Peyer's patch (tissue), 4 donors: ENCODE measurements at regions not wholly inside any gene's neighbourhood (a gene's known extent, or its start where the extent isn't known, plus 50 kb on each side); places are given as distances from the start of the nearest gene placed in this dataset.

Source experiments
- DNase-seq, 3 donors: peaks; one replicate each; pipeline ENCODE4 v3.0.0-alpha.2; 2017 to 2019
- H3K27ac ChIP-seq, 4 donors: fragments of 200-600 bp; sonication (generic); one replicate each; pipeline ENCODE4 v1.5.1; 2016 to 2019
- H3K27me3 ChIP-seq, 2 donors: fragments of 200-600 bp; sonication (generic); one replicate each; pipeline ENCODE4 v1.5.1; 2019
- H3K36me3 ChIP-seq, 3 donors: fragments of 200-600 bp; sonication (generic); one replicate each; pipeline ENCODE4 v1.5.1; 2016 to 2019
- H3K4me1 ChIP-seq, 4 donors: fragments of 200-600 bp; sonication (generic); one replicate each; pipeline ENCODE4 v1.5.1; 2016 to 2019
- H3K4me3 ChIP-seq, 4 donors: fragments of 200-600 bp; sonication (generic); 1 replicate in 3 of 4; 2 replicates in 1 of 4; pipeline ENCODE4 v1.5.1; 2016 to 2019; ENCODE audit warnings: mild to moderate bottlenecking in 1 of 4
- H3K9me3 ChIP-seq, 4 donors: fragments of 200-600 bp; sonication (generic); one replicate each; pipeline ENCODE4 v1.5.1; 2016 to 2019; ENCODE audit warnings: mild to moderate bottlenecking in 1 of 4
- POLR2A ChIP-seq, 2 donors: fragments of 450-650 bp; IDR thresholded peaks; one replicate each; pipeline ENCODE4 v1.5.1; 2017; ENCODE audit warnings: antibody characterized with exemption in 2 of 2, mild to moderate bottlenecking in 2 of 2, moderate library complexity in 2 of 2
- TF ChIP-seq, protein P1 (sequence below), 6 experiments: fragments of 450-650 bp in 4 of 6; fragments of 200-600 bp in 2 of 6; sonication (generic) in 1 of 6; IDR thresholded peaks; one replicate each; pipeline ENCODE4 v1.5.1; 2017 to 2019; ENCODE audit warnings: antibody characterized with exemption in 6 of 6, mild to moderate bottlenecking in 3 of 6, moderate library complexity in 1 of 6

GRCh38 chr12:70070494-70071007 lies 172.7 kb upstream of the CNOT2 start:
- no peaks in the 10 kb centered on the region for H3K9me3 ChIP-seq
- DNase-seq: no peak
- no peak for TF ChIP-seq POLR2A (IDR thresholded peaks at IDR 0.05)
- TF ChIP-seq, protein P1, sequence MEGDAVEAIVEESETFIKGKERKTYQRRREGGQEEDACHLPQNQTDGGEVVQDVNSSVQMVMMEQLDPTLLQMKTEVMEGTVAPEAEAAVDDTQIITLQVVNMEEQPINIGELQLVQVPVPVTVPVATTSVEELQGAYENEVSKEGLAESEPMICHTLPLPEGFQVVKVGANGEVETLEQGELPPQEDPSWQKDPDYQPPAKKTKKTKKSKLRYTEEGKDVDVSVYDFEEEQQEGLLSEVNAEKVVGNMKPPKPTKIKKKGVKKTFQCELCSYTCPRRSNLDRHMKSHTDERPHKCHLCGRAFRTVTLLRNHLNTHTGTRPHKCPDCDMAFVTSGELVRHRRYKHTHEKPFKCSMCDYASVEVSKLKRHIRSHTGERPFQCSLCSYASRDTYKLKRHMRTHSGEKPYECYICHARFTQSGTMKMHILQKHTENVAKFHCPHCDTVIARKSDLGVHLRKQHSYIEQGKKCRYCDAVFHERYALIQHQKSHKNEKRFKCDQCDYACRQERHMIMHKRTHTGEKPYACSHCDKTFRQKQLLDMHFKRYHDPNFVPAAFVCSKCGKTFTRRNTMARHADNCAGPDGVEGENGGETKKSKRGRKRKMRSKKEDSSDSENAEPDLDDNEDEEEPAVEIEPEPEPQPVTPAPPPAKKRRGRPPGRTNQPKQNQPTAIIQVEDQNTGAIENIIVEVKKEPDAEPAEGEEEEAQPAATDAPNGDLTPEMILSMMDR (IDR thresholded peaks at IDR 0.05): no peak

DNA sequence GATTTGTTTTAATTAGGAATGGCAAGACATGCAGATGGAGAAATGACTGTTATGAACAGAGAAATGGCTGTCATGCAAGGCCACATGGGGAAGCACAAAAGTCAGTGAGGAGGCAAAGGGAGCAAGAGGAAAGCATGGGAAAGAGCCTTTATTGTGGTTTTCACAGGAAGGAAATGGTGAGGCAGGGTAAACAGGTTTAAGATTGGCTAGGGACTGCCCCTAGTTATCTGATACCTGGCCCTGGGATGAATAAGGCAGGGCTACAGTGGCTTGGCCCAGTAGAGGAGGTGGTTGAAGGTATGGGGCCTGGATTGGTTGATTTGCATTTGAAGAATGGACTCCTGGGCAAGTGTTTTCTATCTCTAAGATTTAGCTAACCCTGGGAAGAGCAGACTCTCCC lies 168.7 kb upstream of the CNOT2 start:
- H3K27ac ChIP-seq: no peak overlapping the region
- H3K27me3 ChIP-seq: no peaks in the 10 kb centered on the region
- H3K4me3 ChIP-seq: no peak overlapping the region
- DNase-seq: no peak
- H3K4me1 ChIP-seq: no peaks in the 10 kb centered on the region
- H3K9me3 ChIP-seq: no peaks in the 10 kb centered on the region
- H3K36me3 ChIP-seq: no peaks in the 10 kb centered on the region
- TF ChIP-seq, protein P1 (IDR thresholded peaks at IDR 0.05): no peak
- no peak for TF ChIP-seq POLR2A (IDR thresholded peaks at IDR 0.05)

More at GRCh38 chr12:70070494-70071007, 172.7 kb upstream of the CNOT2 start:
- Histone ChIP-seq H3K4me1 (no peaks in the 10 kb centered on the region), H3K27ac (no peak overlapping the region), H3K4me3 (no peak overlapping the region), H3K27me3 (no peaks in the 10 kb centered on the region), H3K36me3 (no peaks in the 10 kb centered on the region)

- no peaks in the 10 kb centered on the region for H3K4me1 ChIP-seq
- DNase-seq: no peak
- TF ChIP-seq POLR2A (IDR thresholded peaks at IDR 0.05): no peak
- TF ChIP-seq, protein P1 (IDR thresholded peaks at IDR 0.05): no peak
Observed at GRCh38 chr12:70077441-70077840, 165.8 kb upstream of the CNOT2 start.

DNA sequence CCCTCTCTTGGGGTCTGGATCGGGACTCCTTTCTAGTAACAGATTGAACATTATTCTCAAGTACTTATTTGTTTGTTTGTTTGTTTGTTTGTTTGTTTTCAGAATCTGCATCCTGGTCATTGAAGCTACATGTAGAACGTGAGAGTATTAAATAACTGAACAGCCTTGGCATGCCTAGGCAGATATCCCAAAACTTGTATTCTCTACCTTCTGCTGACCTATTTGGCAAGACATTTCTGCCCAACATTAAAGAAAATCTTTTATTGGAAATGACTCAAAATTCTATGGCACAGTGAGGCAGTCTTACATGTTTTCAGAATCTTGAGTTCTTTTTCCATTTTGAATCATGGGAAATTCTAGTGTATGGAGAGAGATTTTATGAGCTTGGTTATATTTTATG lies 165.1 kb upstream of the CNOT2 start:
- H3K4me3 ChIP-seq: no peak overlapping the region
- no peaks in the 10 kb centered on the region for H3K27me3 ChIP-seq
- no peak overlapping the region for H3K27ac ChIP-seq
- H3K9me3 ChIP-seq: no peaks in the 10 kb centered on the region
- no peaks in the 10 kb centered on the region for H3K4me1 ChIP-seq
- no peak for DNase-seq
- no peaks in the 10 kb centered on the region for H3K36me3 ChIP-seq
- TF ChIP-seq, protein P1 (IDR thresholded peaks at IDR 0.05): no peak
- no peak for TF ChIP-seq POLR2A (IDR thresholded peaks at IDR 0.05)

More at GRCh38 chr12:70077441-70077840, 165.8 kb upstream of the CNOT2 start:
- no peaks in the 10 kb centered on the region for H3K9me3 ChIP-seq
- H3K4me3 ChIP-seq: no peak overlapping the region
- H3K27me3 ChIP-seq: no peaks in the 10 kb centered on the region
- no peaks in the 10 kb centered on the region for H3K36me3 ChIP-seq
- no peak overlapping the region for H3K27ac ChIP-seq

DNA sequence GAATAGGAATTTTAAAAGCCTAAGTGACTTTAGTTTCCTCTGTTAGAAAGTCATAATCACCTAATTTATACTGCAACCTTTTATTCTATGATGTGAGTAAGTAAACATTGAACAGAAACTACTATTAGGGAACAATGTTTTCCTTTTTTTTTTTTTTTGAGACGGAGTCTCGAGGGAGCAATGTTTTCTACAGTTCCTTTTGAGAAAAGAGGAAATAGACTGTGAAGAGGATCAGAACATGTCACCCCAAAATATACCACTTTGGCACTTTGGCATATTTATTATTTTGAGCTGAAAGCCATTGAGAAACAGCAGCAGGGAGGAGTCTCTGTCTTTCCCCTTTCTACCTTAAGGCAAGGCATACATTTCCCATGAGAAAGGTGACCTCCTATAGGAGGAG lies 162.7 kb upstream of the CNOT2 start:
- Histone ChIP-seq H3K36me3 (no peaks in the 10 kb centered on the region), H3K4me3 (no peak overlapping the region), H3K4me1 (no peaks in the 10 kb centered on the region), H3K27ac (no peak overlapping the region), H3K27me3 (no peaks in the 10 kb centered on the region), H3K9me3 (no peaks in the 10 kb centered on the region)
- no peak for TF ChIP-seq POLR2A (IDR thresholded peaks at IDR 0.05)
- TF ChIP-seq, protein P1 (IDR thresholded peaks at IDR 0.05): no peak
- DNase-seq: no peak
